H1 (cell line): ENCODE measurements at regions not wholly inside any gene's neighbourhood (a gene's known extent, or its start where the extent isn't known, plus 50 kb on each side); places are given as distances from the start of the nearest gene placed in this dataset.
A peak's percentile ranks its signal among the peaks of the same experiment; 100 is the strongest.

ENCODE experiments used
- CTCF ChIA-PET: fragments of 300-600 bp; sonication (Branson Sonifier 250); formaldehyde crosslinking; loops from one replicate; lab custom pipeline; 2021; ENCODE audit not compliant: partially characterized antibody; lab: Charles Lee
- POLR2A ChIA-PET: fragments of 300-600 bp; sonication (Branson Sonifier 250); formaldehyde crosslinking; loops from one replicate; lab custom pipeline; 2021; ENCODE audit warnings: inconsistent platforms; ENCODE audit not compliant: partially characterized antibody; lab: Charles Lee
- DNase-seq, 2 experiments: peaks; one replicate each; pipeline versions ENCODE4 v3.0.0 to v3.0.0-alpha.2; 2010 to 2022; ENCODE audit warnings: low spot score in 2 of 2, low read depth in 1 of 2, mixed read lengths in 1 of 2
- FAIRE-seq: peaks from 2 replicates; lab custom pipeline; 2011; peaks lifted over from hg19 to GRCh38; lab: Jason Lieb, UNC
- H2AFZ ChIP-seq: 2 replicates; pipeline ENCODE4 v1.8.1; 2012; ENCODE audit warnings: low read length, inconsistent platforms
- H2AK5ac ChIP-seq: 2 replicates; pipeline ENCODE4 v1.6.1; 2013; ENCODE audit warnings: low read depth, low read length
- H2BK120ac ChIP-seq: replicated peaks from 2 replicates; pipeline ENCODE3; 2013; ENCODE audit warnings: low read depth, low read length, inconsistent platforms
- H2BK12ac ChIP-seq: 2 replicates; pipeline ENCODE4 v1.6.1; 2013; ENCODE audit warnings: low read depth, low read length
- H2BK15ac ChIP-seq: 2 replicates; pipeline ENCODE4 v1.6.1; 2013; ENCODE audit warnings: low read length
- H2BK20ac ChIP-seq: 2 replicates; pipeline ENCODE4 v1.6.1; 2013; ENCODE audit warnings: low read length
- H2BK5ac ChIP-seq: 2 replicates; pipeline ENCODE4 v1.6.1; 2013; ENCODE audit warnings: low read depth, low read length
- H3K14ac ChIP-seq: 2 replicates; pipeline ENCODE4 v1.6.1; 2013; ENCODE audit warnings: inconsistent platforms; ENCODE audit not compliant: insufficient read length
- H3K18ac ChIP-seq: 2 replicates; pipeline ENCODE4 v1.6.1; 2013; ENCODE audit warnings: low read length; ENCODE audit errors: extremely low read depth
- H3K23ac ChIP-seq: 2 replicates; pipeline ENCODE4 v1.6.1; 2013; ENCODE audit warnings: inconsistent platforms; ENCODE audit not compliant: insufficient read length
- H3K23me2 ChIP-seq: 2 replicates; pipeline ENCODE4 v1.6.1; 2013; ENCODE audit warnings: low read depth, low read length
- H3K27ac ChIP-seq: 2 replicates; pipeline ENCODE4 v1.6.1; 2011; ENCODE audit warnings: low read depth, low read length, inconsistent platforms
- H3K27me3 ChIP-seq, 4 experiments: replicated peaks in 1 of 4; 1 replicate in 1 of 4; 2 replicates in 3 of 4; pipeline versions ENCODE4 v1.6.1 to v1.8.1; 2011 to 2013; ENCODE audit warnings: low read length in 3 of 4, mild to moderate bottlenecking in 3 of 4, inconsistent platforms in 2 of 4, mixed read lengths in 2 of 4, moderate library complexity in 1 of 4; ENCODE audit not compliant: control insufficient read depth in 3 of 4, insufficient read depth in 3 of 4; ENCODE audit errors: extremely low read depth in 1 of 4
- H3K36me3 ChIP-seq, 4 experiments: 2 replicates each; pipeline versions ENCODE4 v1.6.1 to v1.8.1; 2011 to 2013; ENCODE audit warnings: mild to moderate bottlenecking in 4 of 4, low read length in 3 of 4, moderate library complexity in 2 of 4, control low read depth in 1 of 4, inconsistent platforms in 1 of 4; ENCODE audit not compliant: insufficient read depth in 4 of 4, control insufficient read depth in 2 of 4
- H3K4ac ChIP-seq: replicated peaks from 2 replicates; pipeline ENCODE3; 2013; ENCODE audit warnings: low read length, low read depth, mixed read lengths, inconsistent platforms; ENCODE audit not compliant: insufficient read length
- H3K4me1 ChIP-seq, 4 experiments: replicated peaks in 1 of 4; 1 replicate in 1 of 4; 2 replicates in 3 of 4; pipeline versions ENCODE4 v1.6.1 to v1.8.1; 2011 to 2013; ENCODE audit warnings: low read length in 3 of 4, inconsistent platforms in 2 of 4, mixed read lengths in 1 of 4; ENCODE audit not compliant: insufficient read depth in 4 of 4, control insufficient read depth in 3 of 4
- H3K4me2 ChIP-seq, 2 experiments: 2 replicates each; pipeline versions ENCODE4 v1.6.1 to v1.8.1; 2011 to 2013; ENCODE audit warnings: low read depth in 2 of 2, low read length in 2 of 2, control low read depth in 1 of 2, inconsistent platforms in 1 of 2, mild to moderate bottlenecking in 1 of 2; ENCODE audit not compliant: insufficient read depth in 1 of 2
- H3K4me3 ChIP-seq, 4 experiments: fragments of 200-600, 300-600 bp in 1 of 4; sonication (generic), shearing (Covaris generic), sonication (Bioruptor Twin) in 1 of 4; 2 replicates each; pipeline versions ENCODE4 v1.5.1 to v1.8.1; 2011 to 2016; ENCODE audit warnings: low read length in 4 of 4, low read depth in 3 of 4, control low read depth in 2 of 4, inconsistent platforms in 2 of 4, mild to moderate bottlenecking in 2 of 4, mixed read lengths in 1 of 4, moderate library complexity in 1 of 4; ENCODE audit not compliant: insufficient read depth in 2 of 4; ENCODE audit errors: extremely low read depth in 1 of 4
- H3K56ac ChIP-seq: replicated peaks from 2 replicates; pipeline ENCODE3; 2013; ENCODE audit warnings: low read depth, mild to moderate bottlenecking, mixed read lengths, low read length, inconsistent platforms; ENCODE audit not compliant: insufficient read length
- H3K79me1 ChIP-seq: 2 replicates; pipeline ENCODE4 v1.6.1; 2013; ENCODE audit warnings: low read depth, low read length, control low read depth
- H3K79me2 ChIP-seq, 2 experiments: 2 replicates each; pipeline versions ENCODE4 v1.6.1 to v1.8.1; 2012 to 2013; ENCODE audit warnings: low read length in 2 of 2, mild to moderate bottlenecking in 2 of 2, inconsistent platforms in 1 of 2; ENCODE audit not compliant: insufficient read depth in 2 of 2, control insufficient read depth in 1 of 2
- H3K9ac ChIP-seq, 4 experiments: replicated peaks in 1 of 4; 1 replicate in 1 of 4; 2 replicates in 3 of 4; pipeline versions ENCODE4 v1.6.1 to v1.8.1; 2011 to 2013; ENCODE audit warnings: low read depth in 3 of 4, low read length in 3 of 4, control low read depth in 2 of 4, mild to moderate bottlenecking in 2 of 4, moderate library complexity in 2 of 4, inconsistent platforms in 1 of 4; ENCODE audit errors: extremely low read depth in 1 of 4
- H3K9me3 ChIP-seq, 2 experiments: 2 replicates each; pipeline versions ENCODE4 v1.6.1 to v1.8.1; 2012 to 2013; ENCODE audit warnings: mild to moderate bottlenecking in 2 of 2, moderate library complexity in 2 of 2, control low read depth in 1 of 2, inconsistent platforms in 1 of 2, low read depth in 1 of 2, low read length in 1 of 2, mixed read lengths in 1 of 2; ENCODE audit not compliant: insufficient read depth in 2 of 2
- H4K20me1 ChIP-seq, 2 experiments: replicated peaks in 1 of 2; 2 replicates each; pipeline versions ENCODE3 to v1.8.1; 2011 to 2013; ENCODE audit warnings: inconsistent platforms in 2 of 2, low read length in 2 of 2, mild to moderate bottlenecking in 1 of 2; ENCODE audit not compliant: insufficient read depth in 2 of 2, control insufficient read depth in 1 of 2
- H4K5ac ChIP-seq: 2 replicates; pipeline ENCODE4 v1.6.1; 2013; ENCODE audit warnings: low read length, low read depth, mixed read lengths, inconsistent platforms; ENCODE audit not compliant: insufficient read length
- H4K8ac ChIP-seq: 2 replicates; pipeline ENCODE4 v1.8.0; 2013; ENCODE audit warnings: mild to moderate bottlenecking, moderate library complexity, low read length, inconsistent platforms; ENCODE audit not compliant: insufficient read depth; ENCODE audit errors: extremely low read depth
- H4K91ac ChIP-seq: replicated peaks from 2 replicates; pipeline ENCODE3; 2013; ENCODE audit warnings: low read length, mixed read lengths, inconsistent platforms; ENCODE audit not compliant: insufficient read length
- BACH1 ChIP-seq: IDR thresholded peaks from 2 replicates; pipeline ENCODE4 v1.6.1; 2012; ENCODE audit warnings: low read length, improper control_type of control experiment
- EP300 ChIP-seq, 2 experiments: IDR thresholded peaks; 1 replicate in 1 of 2; 2 replicates in 1 of 2; pipeline ENCODE4 v1.6.1; 2011 to 2012; ENCODE audit warnings: low read depth in 2 of 2, low read length in 2 of 2, mild to moderate bottlenecking in 2 of 2, borderline replicate concordance in 1 of 2, inconsistent platforms in 1 of 2, moderate library complexity in 1 of 2
- EZH2 ChIP-seq: fragments of 200-600 bp; sonication (generic); IDR thresholded peaks from 2 replicates; pipeline ENCODE4 v1.7.1; 2012; ENCODE audit warnings: low read depth, mild to moderate bottlenecking, moderate library complexity, low read length, inconsistent platforms; ENCODE audit not compliant: severe bottlenecking
- FOSL1 ChIP-seq: IDR thresholded peaks from 2 replicates; pipeline ENCODE4 v1.6.1; 2011; ENCODE audit warnings: mild to moderate bottlenecking, low read depth, low read length, moderate library complexity; ENCODE audit not compliant: insufficient read depth
- HDAC2 ChIP-seq, 2 experiments: fragments of 300-600 bp in 1 of 2; sonication (generic) in 1 of 2; IDR thresholded peaks; 2 replicates each; pipeline ENCODE4 v1.6.1; 2011 to 2012; ENCODE audit warnings: low read depth in 2 of 2, low read length in 2 of 2, mild to moderate bottlenecking in 2 of 2, moderate library complexity in 2 of 2, borderline replicate concordance in 1 of 2, inconsistent platforms in 1 of 2
- KDM5A ChIP-seq: fragments of 200-600 bp; IDR thresholded peaks from 2 replicates; pipeline ENCODE4 v1.7.1; 2012; ENCODE audit warnings: mild to moderate bottlenecking, low read length, inconsistent platforms, mixed read lengths
- MAFK ChIP-seq: IDR thresholded peaks from 2 replicates; pipeline ENCODE4 v1.6.1; 2012; ENCODE audit warnings: low read depth, mild to moderate bottlenecking, improper control_type of control experiment, low read length
- PHF8 ChIP-seq: fragments of 200-600 bp; sonication (generic); conservative IDR thresholded peaks from 2 replicates; pipeline ENCODE4 v1.7.1; 2012; ENCODE audit warnings: low read depth, mild to moderate bottlenecking, inconsistent platforms, low read length, moderate library complexity
- RAD21 ChIP-seq, 2 experiments: IDR thresholded peaks in 1 of 2; conservative IDR thresholded peaks in 1 of 2; 2 replicates each; pipeline ENCODE4 v1.6.1; 2011; ENCODE audit warnings: low read depth in 2 of 2, low read length in 2 of 2, improper control_type of control experiment in 1 of 2, inconsistent platforms in 1 of 2, mild to moderate bottlenecking in 1 of 2, moderate library complexity in 1 of 2
- TAF1 ChIP-seq: IDR thresholded peaks from 2 replicates; pipeline ENCODE4 v1.6.1; 2011; ENCODE audit warnings: mild to moderate bottlenecking, low read depth, low read length
- WGBS, 2 experiments: shearing (Covaris generic) in 1 of 2; methylation state at CpG; one replicate each; pipeline versions ENCODE4 v1.1.6 to v1.1.7; 2013 to 2015; ENCODE audit warnings: low lambda C conversion rate in 2 of 2, mixed read lengths in 2 of 2, inconsistent platforms in 1 of 2, low coverage in 1 of 2, missing lambda C conversion rate in 1 of 2; ENCODE audit not compliant: insufficient replicate concordance in 2 of 2, insufficient coverage in 1 of 2, insufficient read length in 1 of 2; ENCODE audit errors: extremely low coverage in 1 of 2, missing lambda C conversion rate in 1 of 2; 5-methylcytosine and 5-hydroxymethylcytosine counted together
- TF ChIP-seq, protein P1 (sequence below): IDR thresholded peaks from 2 replicates; pipeline ENCODE4 v1.6.1; 2012; ENCODE audit warnings: inconsistent platforms

GRCh38 chr17:28267720-28268609 is 51.0 kb upstream of the TMEM97 start:
- Histone ChIP-seq H2BK5ac (no peak overlapping the region), H4K91ac (no peak overlapping the region), H4K5ac (no peak overlapping the region), H3K79me2 (no peaks in the 10 kb centered on the region), H2BK20ac (no peak overlapping the region), H3K9me3 (peaks cover 22 to 24% of the 10 kb centered on the region in 2 experiments), H3K56ac (no peak overlapping the region), H2BK120ac (no peak overlapping the region), H3K4me1 (no peaks in the 10 kb centered on the region), H3K27ac (no peak overlapping the region), H3K23me2 (no peaks in the 10 kb centered on the region), H3K4me3 (no peak overlapping the region), H3K79me1 (no peaks in the 10 kb centered on the region), H4K8ac (no peak overlapping the region), H3K23ac (no peak overlapping the region), H2BK15ac (no peak overlapping the region), H3K18ac (no peak overlapping the region), H4K20me1 (no peaks in the 10 kb centered on the region), H3K4ac (no peak overlapping the region), H3K4me2 (no peak overlapping the region), H3K36me3 (no peaks in the 10 kb centered on the region), H2AK5ac (no peak overlapping the region), H2AFZ (no peak overlapping the region), H3K14ac (no peak overlapping the region), H3K27me3 (no peaks in the 10 kb centered on the region), H2BK12ac (no peak overlapping the region), H3K9ac (no peak overlapping the region)
- 89% methylated on average over 25 of the region's 25 CpGs; no CpG with 5 or more reads in 1 of the 2 experiments for WGBS, 2 experiments
- ChIA-PET POLR2A (no interaction called here), CTCF (interaction anchor here (1.2 to 2.3 kb wide), 6 partner anchors 16 to 50 kb away, joined by 3 to 6 read pairs (median 5); no protein-coding TSS in a partner anchor)
- no peak for DNase-seq
- no peak for FAIRE-seq
- TF ChIP-seq TAF1 (no peak), PHF8 (no peak), HDAC2 (IDR thresholded peaks at IDR 0.05; ENCODE audit: borderline replicate concordance in 1 of 2, low read depth in 2 of 2, low read length in 2 of 2) (no peak), EZH2 (no peak), RAD21 (IDR thresholded peaks at IDR 0.05 in 1 of 2, conservative IDR thresholded peaks at IDR 0.05 in 1 of 2; ENCODE audit: low read depth in 2 of 2, low read length in 2 of 2) (no peak), KDM5A (no peak), FOSL1 (no peak), MAFK (peak; percentile 45), EP300 (IDR thresholded peaks at IDR 0.05; ENCODE audit: borderline replicate concordance in 1 of 2, low read depth in 2 of 2, low read length in 2 of 2) (no peak), BACH1 (peak; percentile 52)
- TF ChIP-seq, protein P1, sequence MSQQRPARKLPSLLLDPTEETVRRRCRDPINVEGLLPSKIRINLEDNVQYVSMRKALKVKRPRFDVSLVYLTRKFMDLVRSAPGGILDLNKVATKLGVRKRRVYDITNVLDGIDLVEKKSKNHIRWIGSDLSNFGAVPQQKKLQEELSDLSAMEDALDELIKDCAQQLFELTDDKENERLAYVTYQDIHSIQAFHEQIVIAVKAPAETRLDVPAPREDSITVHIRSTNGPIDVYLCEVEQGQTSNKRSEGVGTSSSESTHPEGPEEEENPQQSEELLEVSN, result no peak
